Smooth muscle cell (in vitro differentiated cells): ENCODE measurements at regions not wholly inside any gene's neighbourhood (a gene's known extent, or its start where the extent isn't known, plus 50 kb on each side); places are given as distances from the start of the nearest gene placed in this dataset.
A peak's percentile ranks its signal among the peaks of the same experiment; 100 is the strongest.

ENCODE experiments used
- DNase-seq: peaks from one replicate; lab custom pipeline; 2025; ENCODE audit not compliant: unreplicated experiment; lab: John Stamatoyannopoulos, UW
- H2AFZ ChIP-seq: fragments of 200-600 bp; sonication (generic); 2 replicates; pipeline ENCODE4 v1.6.0; 2016; ENCODE audit warnings: antibody characterized with exemption, low read depth, mild to moderate bottlenecking
- H3F3A ChIP-seq: fragments of 200-600 bp; sonication (generic); 2 replicates; pipeline ENCODE4 v1.6.0; 2017; ENCODE audit warnings: antibody characterized with exemption, low read depth
- H3K27ac ChIP-seq: fragments of 200-600 bp; sonication (generic); 2 replicates; pipeline ENCODE4 v1.5.1; 2016; ENCODE audit warnings: low read depth, mild to moderate bottlenecking
- H3K27me3 ChIP-seq: fragments of 200-600 bp; sonication (generic); 2 replicates; pipeline ENCODE4 v1.6.1; 2016; ENCODE audit warnings: low read depth, mild to moderate bottlenecking
- H3K36me3 ChIP-seq: fragments of 200-600 bp; sonication (generic); 2 replicates; pipeline ENCODE4 v1.5.1; 2016; ENCODE audit warnings: low read depth
- H3K4me1 ChIP-seq: fragments of 200-600 bp; sonication (generic); 2 replicates; pipeline ENCODE4 v1.5.1; 2016; ENCODE audit warnings: low read depth
- H3K4me2 ChIP-seq: fragments of 200-600 bp; sonication (generic); 2 replicates; pipeline ENCODE4 v1.6.0; 2016; ENCODE audit warnings: mild to moderate bottlenecking
- H3K4me3 ChIP-seq: fragments of 200-600 bp; sonication (generic); 2 replicates; pipeline ENCODE4 v1.5.1; 2016; ENCODE audit warnings: mild to moderate bottlenecking
- H3K79me2 ChIP-seq: fragments of 200-600 bp; sonication (generic); 2 replicates; pipeline ENCODE4 v1.6.0; 2016; ENCODE audit warnings: low read depth, mild to moderate bottlenecking
- H3K9ac ChIP-seq: fragments of 200-600 bp; sonication (generic); 2 replicates; pipeline ENCODE4 v1.6.0; 2016; ENCODE audit warnings: low read depth
- H3K9me3 ChIP-seq: fragments of 200-600 bp; sonication (generic); replicated peaks from 2 replicates; pipeline ENCODE4 v1.5.1; 2016; ENCODE audit warnings: low read depth
- H4K20me1 ChIP-seq: fragments of 200-600 bp; sonication (generic); 2 replicates; pipeline ENCODE4 v1.6.0; 2016; ENCODE audit warnings: low read depth
- CTCF ChIP-seq: fragments of 200-600 bp; sonication (generic); IDR thresholded peaks from 2 replicates; pipeline ENCODE4 v1.5.1; 2017; ENCODE audit warnings: borderline replicate concordance, mild to moderate bottlenecking, antibody characterized with exemption; ENCODE audit not compliant: insufficient read depth, poor library complexity, severe bottlenecking
- WGBS: methylation state at CpG from one replicate; pipeline ENCODE4 v1.1.7; 2016; ENCODE audit warnings: low lambda C conversion rate; 5-methylcytosine and 5-hydroxymethylcytosine counted together

- Histone ChIP-seq H4K20me1 (no peaks in the 10 kb centered on the region), H3K79me2 (no peaks in the 10 kb centered on the region), H3F3A (no peaks in the 10 kb centered on the region), H3K36me3 (no peaks in the 10 kb centered on the region), H3K27ac (no peak overlapping the region), H3K4me2 (no peak overlapping the region), H3K27me3 (no peaks in the 10 kb centered on the region), H2AFZ (no peak overlapping the region), H3K4me1 (no peaks in the 10 kb centered on the region), H3K4me3 (no peak overlapping the region), H3K9me3 (no peaks in the 10 kb centered on the region), H3K9ac (no peak overlapping the region)
- 92% methylated on average over 2 of the region's 2 CpGs for WGBS
- TF ChIP-seq CTCF, result no peak
- DNase-seq, result no peak
Observed at GRCh38 chr6:14462566-14462965, 345.0 kb downstream of the CD83 start.

GRCh38 chr6:14463110-14463509 is 345.5 kb downstream of the CD83 start:
- Histone ChIP-seq H3K27ac (no peak overlapping the region), H3K4me2 (no peak overlapping the region), H3K36me3 (no peaks in the 10 kb centered on the region), H3K4me1 (no peaks in the 10 kb centered on the region), H3K79me2 (no peaks in the 10 kb centered on the region), H2AFZ (no peak overlapping the region), H4K20me1 (no peaks in the 10 kb centered on the region), H3K9ac (no peak overlapping the region), H3F3A (no peaks in the 10 kb centered on the region), H3K9me3 (no peaks in the 10 kb centered on the region), H3K27me3 (no peaks in the 10 kb centered on the region), H3K4me3 (no peak overlapping the region)
- no peak for TF ChIP-seq CTCF
- DNase-seq, result no peak
- WGBS, result 96% methylated on average over 6 of the region's 6 CpGs

GRCh38 chr6:14464055-14464454 is 346.5 kb downstream of the CD83 start:
- H4K20me1 ChIP-seq, result no peaks in the 10 kb centered on the region
- no peak for DNase-seq
- H3K9ac ChIP-seq, result no peak overlapping the region
- H3K79me2 ChIP-seq, result no peaks in the 10 kb centered on the region
- TF ChIP-seq CTCF, result peak; percentile 7
- H3K4me1 ChIP-seq, result no peaks in the 10 kb centered on the region
- H3K4me2 ChIP-seq, result no peak overlapping the region
- H3K9me3 ChIP-seq, result no peaks in the 10 kb centered on the region
- H3K4me3 ChIP-seq, result no peak overlapping the region
- H3K27ac ChIP-seq, result no peak overlapping the region
- H3F3A ChIP-seq, result no peaks in the 10 kb centered on the region
- 53% methylated on average over 5 of the region's 5 CpGs for WGBS
- H2AFZ ChIP-seq, result no peak overlapping the region
- no peaks in the 10 kb centered on the region for H3K36me3 ChIP-seq
- no peaks in the 10 kb centered on the region for H3K27me3 ChIP-seq

GRCh38 chr6:14464716-14465115 is 347.1 kb downstream of the CD83 start:
- Histone ChIP-seq H3K36me3 (no peaks in the 10 kb centered on the region), H3K79me2 (no peaks in the 10 kb centered on the region), H3K27me3 (no peaks in the 10 kb centered on the region), H3K4me1 (no peaks in the 10 kb centered on the region), H3K9ac (no peak overlapping the region), H3K27ac (no peak overlapping the region), H3K9me3 (no peaks in the 10 kb centered on the region), H2AFZ (no peak overlapping the region), H3K4me2 (no peak overlapping the region), H3K4me3 (no peak overlapping the region), H3F3A (no peaks in the 10 kb centered on the region), H4K20me1 (no peaks in the 10 kb centered on the region)
- no peak for TF ChIP-seq CTCF
- 95% methylated on average over 2 of the region's 2 CpGs for WGBS
- DNase-seq, result no peak
